HG03460 (cell line): ENCODE measurements at regions not wholly inside any gene's neighbourhood (a gene's known extent, or its start where the extent isn't known, plus 50 kb on each side); places are given as distances from the start of the nearest gene placed in this dataset.
A peak's percentile ranks its signal among the peaks of the same experiment; 100 is the strongest.
"Not testable (repeated sequence)": the region's sequence is repeated elsewhere in the genome, so short reads cannot be mapped to it uniquely, and the experiment has no call there.

Source experiments
- ATAC-seq: cut with Tn5 transposase; IDR thresholded peaks from one replicate; pipeline ENCODE4 v1.9.1; 2021; ENCODE audit not compliant: unreplicated experiment

GRCh38 chr10:84626397-84627087, 298.2 kb downstream of the CCSER2 start:
- ATAC-seq = no peak

- ATAC-seq = no peak
Measured at GRCh38 chr10:84632866-84633265, 304.5 kb downstream of the CCSER2 start.

DNA sequence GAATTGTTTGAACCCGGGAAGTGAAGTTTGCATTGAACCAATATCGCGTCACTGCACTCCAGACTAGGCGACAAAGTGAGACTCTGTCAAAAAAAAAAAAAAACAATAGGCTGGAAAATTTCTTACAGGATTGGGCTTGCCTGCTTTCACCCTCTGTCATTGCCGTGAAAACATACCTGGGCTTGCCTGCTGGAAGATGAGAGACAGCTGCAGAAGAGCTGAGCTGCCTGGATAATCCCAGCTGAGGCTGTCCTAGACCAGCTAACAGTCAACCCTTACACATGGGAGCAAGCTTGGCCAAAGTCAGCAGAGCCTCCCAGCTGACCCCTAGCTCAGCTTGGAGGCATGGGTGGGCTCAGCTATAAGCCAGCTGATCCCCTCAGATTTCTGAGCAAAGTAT, 306.2 kb downstream of the CCSER2 start:
- no peak for ATAC-seq

GRCh38 chr10:84650628-84651027, 322.2 kb downstream of the CCSER2 start:
- not testable (repeated sequence) for ATAC-seq

DNA sequence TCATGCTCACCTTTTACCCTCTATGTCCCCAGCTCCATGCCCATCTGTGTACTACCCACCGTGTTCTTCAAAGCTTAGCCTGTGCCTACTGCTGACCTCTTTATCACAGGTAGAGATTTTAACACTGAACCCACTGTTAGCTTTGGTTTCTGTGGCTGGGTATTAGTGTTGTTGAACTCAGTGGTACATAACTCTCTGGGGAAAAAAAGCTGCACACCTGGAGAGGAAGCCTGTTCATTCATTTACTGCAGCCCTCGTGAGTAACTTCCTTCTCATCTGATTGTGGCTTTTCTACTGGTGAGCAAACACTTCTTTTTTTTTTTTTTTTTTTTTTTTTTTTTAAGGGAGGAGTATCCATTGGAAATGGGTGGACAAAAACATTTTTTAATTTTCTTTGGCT, 326.3 kb downstream of the CCSER2 start:
- peak; percentile 97 for ATAC-seq

GRCh38 chr10:84659027-84659426, 330.6 kb downstream of the CCSER2 start:
- no peak for ATAC-seq

GRCh38 chr10:84659497-84660439, 331.4 kb downstream of the CCSER2 start:
- ATAC-seq = no peak

GRCh38 chr10:84660450-84661159, 332.2 kb downstream of the CCSER2 start:
- no peak for ATAC-seq

DNA sequence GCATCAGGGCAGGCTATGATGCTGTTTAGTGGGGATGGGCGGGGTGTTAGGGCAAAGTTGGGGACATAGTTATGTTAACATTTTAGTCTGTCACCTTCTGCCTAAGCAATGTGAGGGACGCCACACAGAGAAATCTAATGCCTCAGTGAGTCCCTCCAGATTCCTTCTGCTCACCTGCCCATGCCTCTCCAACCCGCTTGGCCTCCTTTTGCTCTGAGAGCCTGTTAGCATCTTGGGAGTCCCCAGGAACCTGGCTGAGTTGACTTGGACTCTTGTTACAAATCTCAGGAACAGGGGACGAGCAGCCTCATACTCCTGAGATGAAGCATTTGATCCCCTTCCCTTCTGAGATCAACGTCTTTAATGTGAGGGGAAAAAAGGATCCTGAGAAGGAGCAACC, 336.8 kb downstream of the CCSER2 start:
- no peak for ATAC-seq

DNA sequence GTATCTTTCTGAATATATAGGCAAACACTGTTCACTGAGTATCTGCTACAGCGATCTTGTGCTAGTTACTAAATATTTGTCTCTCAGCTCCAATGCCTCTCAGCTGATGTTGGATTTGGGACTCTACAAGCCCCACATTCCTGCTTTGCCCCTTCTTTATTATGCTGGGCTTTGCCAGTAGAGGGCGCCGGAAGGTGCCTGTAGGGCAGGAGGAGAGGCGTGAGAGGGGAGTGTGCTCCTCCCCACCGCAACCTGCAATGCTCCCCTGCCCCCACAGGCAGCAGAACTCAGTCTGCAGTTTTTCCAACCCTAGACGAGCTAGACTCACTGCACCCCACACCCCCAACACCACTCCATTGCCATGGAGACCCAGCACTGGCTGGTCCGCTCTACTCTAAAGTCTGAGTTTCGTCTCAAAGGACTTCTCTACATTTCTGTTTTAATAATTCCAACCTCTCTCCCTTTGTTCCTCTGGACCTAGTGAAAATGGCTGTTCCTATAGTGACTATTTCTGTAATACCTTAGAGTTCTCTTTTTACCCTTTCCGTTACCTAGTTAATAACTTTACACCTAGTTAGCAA, 337.6 kb downstream of the CCSER2 start:
- ATAC-seq = peak; percentile 67

- ATAC-seq = no peak
Measured at GRCh38 chr10:84668186-84668763, 339.9 kb downstream of the CCSER2 start.

DNA sequence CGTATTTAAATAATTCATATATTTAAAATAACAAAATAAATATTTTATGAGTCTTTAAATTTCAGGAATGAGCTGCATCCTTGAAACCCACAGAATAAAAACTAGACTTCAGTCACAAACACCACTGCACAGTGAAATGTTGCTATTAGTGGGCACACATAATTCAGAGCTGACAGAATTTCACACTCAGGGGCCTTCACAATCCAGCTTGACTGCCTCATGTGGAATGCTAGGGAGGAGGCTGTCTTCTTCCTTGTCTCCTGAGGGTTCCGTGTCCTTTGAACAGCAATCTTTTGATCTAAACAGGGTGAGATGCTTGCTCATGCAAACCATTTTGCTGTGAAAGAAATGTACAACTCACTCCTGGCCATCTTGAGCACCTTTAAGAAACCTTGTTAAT, 346.7 kb downstream of the CCSER2 start:
- no peak for ATAC-seq

DNA sequence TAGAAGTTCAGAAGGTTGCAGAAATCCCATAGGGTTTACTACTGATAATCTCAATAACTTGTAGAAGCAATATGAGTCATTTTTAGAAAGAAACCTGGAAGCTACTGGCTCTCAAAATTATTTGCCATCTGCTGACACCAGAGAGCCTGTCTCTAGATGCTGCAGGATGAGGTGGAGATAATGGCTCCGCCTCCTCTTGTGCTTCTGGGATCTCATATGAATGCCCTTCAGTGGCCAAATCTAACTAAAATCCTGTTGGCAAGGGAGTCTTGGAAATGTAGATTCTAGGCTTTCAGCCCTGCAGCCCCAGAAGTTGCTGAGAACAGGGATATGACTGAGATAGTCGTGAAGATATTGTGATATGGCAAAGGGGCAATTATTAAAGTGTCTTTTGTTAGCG, 348.1 kb downstream of the CCSER2 start:
- ATAC-seq = no peak

DNA sequence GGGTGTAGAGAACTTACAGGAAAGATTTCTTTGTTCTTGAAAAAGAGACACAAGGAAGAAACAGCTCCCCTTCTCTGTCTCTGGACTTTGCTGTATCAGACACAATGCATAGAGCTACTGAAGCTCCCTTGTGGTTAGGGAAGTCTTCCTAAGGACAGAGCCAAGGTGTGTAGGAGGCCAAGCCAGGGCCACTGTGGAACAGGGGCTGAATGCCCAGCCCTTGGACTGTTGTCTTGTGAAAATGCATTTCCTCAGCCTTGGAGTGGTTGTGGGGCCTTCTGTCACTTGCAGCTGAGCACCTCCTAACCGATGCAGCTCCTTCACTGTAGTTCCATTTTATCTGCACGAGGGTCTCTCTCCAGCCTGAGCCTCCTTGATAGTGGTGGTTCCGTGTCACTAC, 353.4 kb downstream of the CCSER2 start:
- no peak for ATAC-seq

- no peak for ATAC-seq
Measured at GRCh38 chr10:84683550-84683949, 355.2 kb downstream of the CCSER2 start.

- no peak for ATAC-seq
Measured at GRCh38 chr10:84683980-84684740, 355.8 kb downstream of the CCSER2 start.

GRCh38 chr10:84685047-84685660, 356.8 kb downstream of the CCSER2 start:
- ATAC-seq = no peak

- no peak for ATAC-seq
Measured at GRCh38 chr10:84693006-84693405, 364.6 kb downstream of the CCSER2 start.

DNA sequence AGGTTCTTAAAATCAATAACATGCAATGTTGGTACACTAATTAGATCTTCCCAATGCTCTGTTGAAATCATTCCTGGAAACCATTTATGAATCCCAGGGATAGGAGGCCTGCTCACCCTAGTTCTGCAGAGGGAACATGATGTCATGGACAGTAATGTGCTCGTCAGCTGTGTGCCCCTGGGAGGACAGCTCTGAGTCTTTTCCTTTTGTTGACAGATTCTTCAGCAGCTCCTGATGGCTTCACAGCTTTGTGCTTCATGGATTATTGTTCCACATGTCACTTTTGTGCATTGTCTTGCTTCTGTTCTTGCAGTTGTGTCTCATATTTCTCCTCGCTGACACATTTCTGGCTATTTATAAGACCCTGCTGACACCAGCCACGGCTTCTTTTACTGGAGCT, 367.5 kb downstream of the CCSER2 start:
- ATAC-seq = no peak

DNA sequence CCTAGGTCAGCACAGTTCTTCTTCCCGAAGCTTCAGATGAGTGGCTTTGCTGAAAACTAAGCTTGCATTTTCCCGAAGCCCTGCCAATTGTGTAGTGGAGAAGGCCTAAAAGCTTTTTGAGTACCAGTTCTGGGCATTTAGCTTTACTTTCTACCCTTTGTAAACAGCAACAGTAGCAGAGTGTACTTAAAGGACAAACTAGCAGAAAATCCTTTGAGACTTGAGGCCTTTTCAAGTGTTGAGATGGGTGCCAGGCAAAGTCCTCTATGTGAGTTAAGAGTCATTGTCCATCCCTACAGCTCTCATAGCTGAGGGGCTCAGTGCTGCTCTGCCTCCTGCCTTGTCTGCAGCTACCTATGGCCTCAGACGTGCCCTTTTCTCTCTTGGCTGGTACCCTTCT, 368.2 kb downstream of the CCSER2 start:
- no peak for ATAC-seq
